Kidney epithelial cell (primary cell): ENCODE measurements at regions not wholly inside any gene's neighbourhood (a gene's known extent, or its start where the extent isn't known, plus 50 kb on each side); places are given as distances from the start of the nearest gene placed in this dataset.

Experiments used
- DNase-seq: peaks from one replicate; pipeline ENCODE4 v3.0.0-alpha.2; 2010; ENCODE audit warnings: low read depth
- H3K27me3 ChIP-seq: 2 replicates; pipeline ENCODE4 v1.6.0; 2011; ENCODE audit warnings: low read length; ENCODE audit not compliant: control insufficient read depth, insufficient read depth
- H3K36me3 ChIP-seq: 2 replicates; pipeline ENCODE4 v1.5.1; 2011; ENCODE audit warnings: low read length; ENCODE audit not compliant: control insufficient read depth, insufficient read depth
- H3K4me3 ChIP-seq: 2 replicates; pipeline ENCODE4 v1.5.1; 2011; ENCODE audit warnings: low read depth, mild to moderate bottlenecking, control low read depth, low read length
- TF ChIP-seq, protein P1 (sequence below): IDR thresholded peaks from 2 replicates; pipeline ENCODE4 v1.5.1; 2011; ENCODE audit warnings: mild to moderate bottlenecking, moderate library complexity, low read length, control low read depth, inconsistent platforms; ENCODE audit not compliant: insufficient read depth, poor library complexity, severe bottlenecking

DNA sequence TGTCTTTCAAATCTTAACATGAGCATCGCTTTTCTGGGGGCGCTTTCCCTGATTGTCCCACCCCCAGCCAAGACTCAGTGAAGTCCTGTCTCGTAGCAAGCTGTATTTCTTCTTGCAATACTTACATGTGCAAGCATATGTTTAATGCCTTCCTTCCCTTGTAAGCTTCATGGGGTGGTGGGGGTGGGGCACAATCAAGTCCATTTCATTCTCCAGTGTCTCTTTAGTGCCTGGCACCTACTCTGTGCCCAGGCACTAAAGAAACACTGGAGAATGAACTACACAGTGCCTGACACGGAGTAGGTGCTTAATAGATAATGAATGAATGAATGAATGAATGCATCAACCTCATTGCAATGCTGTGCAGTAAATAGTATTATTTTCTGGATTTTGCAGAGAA is 143.1 kb downstream of the PLPP3 start:
- Histone ChIP-seq H3K27me3 (no peaks in the 10 kb centered on the region), H3K4me3 (no peak overlapping the region), H3K36me3 (no peaks in the 10 kb centered on the region)
- no peak for DNase-seq
- TF ChIP-seq, protein P1, sequence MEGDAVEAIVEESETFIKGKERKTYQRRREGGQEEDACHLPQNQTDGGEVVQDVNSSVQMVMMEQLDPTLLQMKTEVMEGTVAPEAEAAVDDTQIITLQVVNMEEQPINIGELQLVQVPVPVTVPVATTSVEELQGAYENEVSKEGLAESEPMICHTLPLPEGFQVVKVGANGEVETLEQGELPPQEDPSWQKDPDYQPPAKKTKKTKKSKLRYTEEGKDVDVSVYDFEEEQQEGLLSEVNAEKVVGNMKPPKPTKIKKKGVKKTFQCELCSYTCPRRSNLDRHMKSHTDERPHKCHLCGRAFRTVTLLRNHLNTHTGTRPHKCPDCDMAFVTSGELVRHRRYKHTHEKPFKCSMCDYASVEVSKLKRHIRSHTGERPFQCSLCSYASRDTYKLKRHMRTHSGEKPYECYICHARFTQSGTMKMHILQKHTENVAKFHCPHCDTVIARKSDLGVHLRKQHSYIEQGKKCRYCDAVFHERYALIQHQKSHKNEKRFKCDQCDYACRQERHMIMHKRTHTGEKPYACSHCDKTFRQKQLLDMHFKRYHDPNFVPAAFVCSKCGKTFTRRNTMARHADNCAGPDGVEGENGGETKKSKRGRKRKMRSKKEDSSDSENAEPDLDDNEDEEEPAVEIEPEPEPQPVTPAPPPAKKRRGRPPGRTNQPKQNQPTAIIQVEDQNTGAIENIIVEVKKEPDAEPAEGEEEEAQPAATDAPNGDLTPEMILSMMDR, result no peak

DNA sequence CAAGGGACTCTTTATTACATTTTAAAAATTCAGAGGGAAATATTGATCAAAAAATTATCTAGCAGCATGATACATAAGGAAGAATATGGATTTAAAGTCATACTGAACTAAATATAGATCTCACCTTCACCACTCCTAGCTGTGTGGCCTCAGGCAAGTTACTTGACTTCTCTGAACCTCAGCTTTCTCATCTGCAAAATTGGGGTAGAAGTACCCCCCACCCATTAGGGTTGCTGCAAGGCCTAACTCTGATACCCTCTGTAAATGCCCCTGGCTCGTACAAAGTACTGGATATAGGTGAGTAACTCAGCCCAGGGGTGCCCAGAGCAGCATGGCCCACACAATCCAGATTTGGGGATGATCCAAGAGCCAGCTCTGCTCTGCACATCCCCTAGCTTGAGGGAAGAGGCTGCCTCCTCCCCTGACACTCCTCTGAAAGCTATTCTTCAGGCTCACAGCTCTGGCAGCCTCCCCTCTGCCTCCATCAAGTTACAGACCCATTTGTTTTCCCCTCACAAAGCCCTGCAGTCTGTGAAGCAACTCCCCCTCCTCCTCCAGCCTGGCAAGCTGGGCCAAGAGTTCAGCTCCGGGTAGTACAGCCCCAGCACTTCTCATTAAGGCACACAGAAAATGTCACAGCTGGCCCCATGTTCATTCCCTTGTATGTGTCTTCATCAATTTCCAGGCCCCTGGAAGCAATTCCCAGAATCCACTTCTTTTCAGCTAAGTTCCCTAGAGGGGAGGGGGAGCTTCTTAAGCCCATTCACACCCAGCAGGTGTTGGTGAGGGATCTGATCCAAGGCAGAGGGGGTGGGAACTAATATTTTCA is 143.7 kb downstream of the PLPP3 start:
- H3K36me3 ChIP-seq, result no peaks in the 10 kb centered on the region
- no peak for DNase-seq
- no peaks in the 10 kb centered on the region for H3K27me3 ChIP-seq
- H3K4me3 ChIP-seq, result no peak overlapping the region
- TF ChIP-seq, protein P1, result no peak

DNA sequence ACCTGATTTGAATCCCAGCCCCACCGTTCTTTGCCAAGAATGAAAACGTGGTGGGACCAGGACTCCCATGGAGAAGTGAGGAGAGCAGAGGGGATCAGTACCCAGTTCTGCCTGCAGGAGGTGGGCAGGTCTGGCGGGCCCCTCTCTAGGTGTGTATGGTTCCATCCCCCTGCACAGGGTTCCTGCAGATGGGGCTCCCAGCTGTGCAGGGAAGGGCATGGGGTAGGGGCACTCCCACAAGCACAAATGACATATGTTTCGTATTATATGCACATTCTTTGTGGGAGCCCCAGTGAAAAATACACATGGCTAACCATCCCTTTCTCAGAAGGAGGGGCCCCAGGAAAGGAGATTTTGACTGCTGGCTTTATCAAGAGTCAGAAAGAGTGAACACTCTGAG is 144.6 kb downstream of the PLPP3 start:
- Histone ChIP-seq H3K27me3 (no peaks in the 10 kb centered on the region), H3K36me3 (no peaks in the 10 kb centered on the region), H3K4me3 (no peak overlapping the region)
- no peak for DNase-seq
- TF ChIP-seq, protein P1, result peak; percentile 2

DNA sequence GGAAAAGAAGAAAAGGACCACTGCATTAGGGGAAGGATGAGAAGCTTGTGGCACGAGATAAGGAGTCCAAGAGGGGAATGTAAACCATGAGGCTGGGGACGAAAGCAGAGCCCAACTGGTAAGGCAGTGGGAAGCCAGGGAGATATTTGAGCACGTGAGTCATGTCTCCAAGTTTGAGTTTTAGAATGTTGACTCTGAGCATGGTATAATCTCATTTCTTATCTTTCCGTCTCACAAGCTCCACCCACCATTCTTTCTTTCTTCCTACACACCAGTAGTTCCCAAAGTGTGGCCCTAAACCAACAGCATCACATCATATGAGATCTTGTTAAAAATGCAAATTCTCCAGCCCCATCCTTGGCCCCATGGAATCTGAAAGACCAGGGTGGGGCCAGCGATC is 145.3 kb downstream of the PLPP3 start:
- no peak for DNase-seq
- H3K36me3 ChIP-seq, result no peaks in the 10 kb centered on the region
- H3K27me3 ChIP-seq, result no peaks in the 10 kb centered on the region
- TF ChIP-seq, protein P1, result no peak
- no peak overlapping the region for H3K4me3 ChIP-seq

DNA sequence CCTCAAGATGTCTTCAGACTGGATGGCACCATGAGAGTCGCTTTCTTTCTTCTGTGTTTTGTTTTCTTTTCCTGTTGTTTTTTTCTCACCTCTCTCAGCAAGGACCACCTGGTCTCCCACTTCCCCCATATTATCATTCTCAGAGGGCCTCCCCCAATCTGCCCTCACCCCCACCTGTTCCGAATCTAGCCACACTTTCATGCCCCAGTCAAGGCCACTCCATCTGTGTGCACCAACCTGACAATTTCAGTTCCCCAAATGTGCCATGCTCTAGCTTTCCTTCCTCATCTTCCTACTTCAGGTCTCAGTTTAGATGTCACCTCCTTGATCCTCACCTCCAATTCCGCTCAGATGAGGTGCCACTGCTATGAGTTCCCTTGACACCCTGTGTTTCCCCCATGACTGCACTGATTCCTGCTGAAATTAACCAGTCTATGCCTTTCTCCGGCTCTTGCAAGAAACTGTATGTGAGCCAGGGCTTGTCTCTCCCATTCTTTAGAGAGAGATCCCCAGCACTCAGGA is 146.2 kb downstream of the PLPP3 start:
- H3K27me3 ChIP-seq, result no peaks in the 10 kb centered on the region
- TF ChIP-seq, protein P1, result no peak
- no peak overlapping the region for H3K4me3 ChIP-seq
- no peak for DNase-seq
- no peaks in the 10 kb centered on the region for H3K36me3 ChIP-seq
